GM12891 (cell line): ENCODE measurements at regions not wholly inside any gene's neighbourhood (a gene's known extent, or its start where the extent isn't known, plus 50 kb on each side); places are given as distances from the start of the nearest gene placed in this dataset.

ENCODE experiments used
- POLR2A ChIP-seq: IDR thresholded peaks from 2 replicates; pipeline ENCODE4 v1.6.1; 2011; ENCODE audit warnings: low read depth, low read length, control low read depth
- POLR2AphosphoS5 ChIP-seq: IDR thresholded peaks from 2 replicates; pipeline ENCODE4 v1.6.1; 2011; ENCODE audit warnings: low read depth, low read length, control low read depth
- POU2F2 ChIP-seq: IDR thresholded peaks from 2 replicates; pipeline ENCODE4 v1.6.1; 2011; ENCODE audit warnings: low read depth, mild to moderate bottlenecking, control low read depth, low read length, moderate library complexity
- SPI1 ChIP-seq: IDR thresholded peaks from 2 replicates; pipeline ENCODE4 v1.6.1; 2011; ENCODE audit warnings: low read depth, low read length, control low read depth
- TAF1 ChIP-seq: IDR thresholded peaks from 2 replicates; pipeline ENCODE4 v1.6.1; 2011; ENCODE audit warnings: low read depth, low read length, control low read depth

- TF ChIP-seq POLR2A (no peak), POLR2AphosphoS5 (no peak), TAF1 (no peak), SPI1 (no peak), POU2F2 (no peak)
Observed at GRCh38 chr5:171589461-171589860, 170.0 kb downstream of the FGF18 start.
